ENCODE measurements at regions not wholly inside any gene's neighbourhood (a gene's known extent, or its start where the extent isn't known, plus 50 kb on each side); places are given as distances from the start of the nearest gene placed in this dataset.

- TF ChIP-seq POLR2A (IDR thresholded peaks at IDR 0.05; ENCODE audit: low read depth, low read length) (no peak), CTCF (IDR thresholded peaks at IDR 0.05; ENCODE audit: extremely low read depth in 1 of 2, insufficient read depth in 1 of 2, low read depth in 1 of 2, low read length in 2 of 2) (no peak), FOS (IDR thresholded peaks at IDR 0.05; ENCODE audit: borderline replicate concordance, insufficient read depth, low read length) (no peak), MAX (IDR thresholded peaks at IDR 0.05; ENCODE audit: insufficient read depth, insufficient read length) (no peak), POLR2AphosphoS5 (IDR thresholded peaks at IDR 0.05; ENCODE audit: insufficient read depth, low read depth, low read length) (no peak), EZH2 (IDR thresholded peaks at IDR 0.05; ENCODE audit: borderline replicate concordance, low read depth, low read length, severe bottlenecking) (no peak), GATA2 (IDR thresholded peaks at IDR 0.05; ENCODE audit: insufficient read depth, insufficient read length, low read depth, low read length) (no peak), JUN (IDR thresholded peaks at IDR 0.05; ENCODE audit: borderline replicate concordance, insufficient read depth, insufficient read length, low read depth) (no peak), MYC (IDR thresholded peaks at IDR 0.05; ENCODE audit: low read depth, low read length) (no peak)
Observed at GRCh38 chr3:178181784-178182183, 354.5 kb upstream of the KCNMB2 start.
